Left hindlimb (tissue), 1 donor: ENCODE measurements at regions not wholly inside any gene's neighbourhood (a gene's known extent, or its start where the extent isn't known, plus 50 kb on each side); places are given as distances from the start of the nearest gene placed in this dataset.

Experiments
- DNase-seq: peaks from one replicate; pipeline ENCODE4 v3.0.0-alpha.2; 2018

GRCh38 chr2:8196316-8196715 is 485.5 kb upstream of the ID2 start:
- no peak for DNase-seq

GRCh38 chr2:8197101-8197500 is 484.8 kb upstream of the ID2 start:
- no peak for DNase-seq

- no peak for DNase-seq
Measured at GRCh38 chr2:8197825-8198224, 484.0 kb upstream of the ID2 start.

DNA sequence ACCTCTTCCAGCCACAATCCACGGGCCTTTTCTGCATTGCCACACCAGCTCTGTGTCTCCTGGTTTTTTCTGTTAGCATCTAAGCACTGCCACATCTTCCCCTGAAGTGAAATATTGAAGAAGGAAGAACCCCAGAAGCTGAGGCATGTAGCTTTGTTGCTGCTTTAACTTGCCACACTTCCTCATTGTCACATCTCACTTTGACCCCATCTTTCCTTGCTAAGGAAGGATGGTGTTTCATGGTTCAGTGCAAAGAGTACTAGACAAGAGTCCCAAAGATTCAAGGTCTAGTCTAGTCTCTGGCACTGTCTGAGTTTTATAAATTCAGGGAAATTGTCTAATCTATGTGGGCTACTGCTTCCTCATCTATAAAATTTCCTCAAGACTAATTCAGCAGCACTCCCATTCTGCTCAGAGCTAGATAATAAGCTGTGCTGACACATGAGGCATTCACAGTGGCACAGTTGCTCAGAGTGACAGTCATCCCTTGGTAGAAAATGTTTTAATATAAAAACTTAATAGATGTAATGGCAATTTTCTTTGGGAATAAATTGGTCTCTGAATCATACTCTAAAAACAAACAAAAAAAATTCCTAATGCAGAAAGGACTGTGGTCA is 483.0 kb upstream of the ID2 start:
- DNase-seq, result no peak

GRCh38 chr2:8202132-8202531 is 479.7 kb upstream of the ID2 start:
- DNase-seq, result no peak

- DNase-seq, result no peak
Measured at GRCh38 chr2:8203364-8203763, 478.5 kb upstream of the ID2 start.

- no peak for DNase-seq
Measured at GRCh38 chr2:8204711-8205110, 477.1 kb upstream of the ID2 start.

DNA sequence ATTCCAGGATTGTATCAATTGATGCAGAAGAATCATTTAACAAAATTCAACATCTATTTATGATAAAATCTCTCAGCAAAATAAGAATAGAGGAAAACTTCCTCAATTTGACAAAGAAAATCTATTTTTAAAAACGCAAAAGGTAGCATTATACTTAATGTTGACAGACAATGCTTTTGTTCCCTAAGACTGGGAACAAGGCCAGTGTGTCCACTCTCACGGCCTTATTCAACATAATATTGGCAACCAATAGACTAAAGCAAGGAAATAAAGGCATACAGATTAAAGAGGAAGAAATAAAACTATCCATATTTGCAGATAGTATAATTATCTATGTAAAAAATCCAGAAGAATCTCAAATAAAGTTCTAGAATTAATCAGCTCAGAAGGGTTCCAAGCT is 472.4 kb upstream of the ID2 start:
- no peak for DNase-seq

DNA sequence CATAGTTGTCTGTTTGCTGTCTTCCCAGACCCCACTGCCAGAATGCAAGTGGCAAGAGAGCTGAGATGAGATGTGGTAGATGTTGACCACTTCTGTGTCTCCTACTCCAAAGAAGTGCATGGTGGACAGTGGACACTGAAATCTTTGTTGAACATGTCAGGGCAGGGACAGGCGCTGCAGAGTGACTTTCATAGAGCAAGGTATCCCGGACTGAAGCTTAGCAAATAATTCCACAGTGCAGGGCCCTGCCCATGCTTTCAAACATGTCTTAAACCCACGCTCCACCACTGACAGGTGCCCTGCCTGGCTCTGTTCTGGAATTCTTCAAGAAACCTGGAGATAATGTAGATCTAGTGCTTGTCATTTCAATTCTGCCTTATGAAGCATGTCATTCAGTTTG is 470.5 kb upstream of the ID2 start:
- no peak for DNase-seq

- no peak for DNase-seq
Measured at GRCh38 chr2:8212239-8212638, 469.6 kb upstream of the ID2 start.

- DNase-seq, result no peak
Measured at GRCh38 chr2:8214036-8214615, 467.7 kb upstream of the ID2 start.

GRCh38 chr2:8215159-8215863 is 466.5 kb upstream of the ID2 start:
- no peak for DNase-seq

- no peak for DNase-seq
Measured at GRCh38 chr2:8215982-8216381, 465.9 kb upstream of the ID2 start.

- DNase-seq, result no peak
Measured at GRCh38 chr2:8216397-8216796, 465.5 kb upstream of the ID2 start.

DNA sequence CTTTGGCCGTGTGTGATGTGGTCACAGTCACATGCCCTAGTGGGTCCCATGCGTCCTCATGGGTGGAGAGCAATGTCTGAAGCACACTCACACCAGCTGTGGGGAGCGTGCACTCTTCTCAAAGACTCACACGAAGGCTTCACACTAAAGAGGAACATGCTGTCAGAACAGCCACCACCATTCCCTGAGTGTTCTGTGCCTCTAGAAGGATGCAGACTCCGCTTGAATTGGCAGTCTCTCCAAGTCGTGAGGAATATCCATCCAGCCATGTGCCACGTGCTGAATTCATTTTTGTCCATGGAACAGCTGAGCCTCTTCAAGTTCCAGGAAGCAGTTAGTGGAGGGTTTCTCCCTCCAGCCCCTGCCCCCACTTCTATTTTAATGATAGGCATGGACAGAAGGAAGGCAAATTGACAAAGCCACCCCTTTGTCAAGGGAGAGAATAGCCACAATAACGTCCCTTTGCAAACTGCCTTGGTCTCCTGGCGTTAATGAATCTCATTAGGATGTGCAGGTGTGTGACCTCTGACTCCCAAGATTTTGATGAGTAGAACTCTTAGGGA is 464.3 kb upstream of the ID2 start:
- no peak for DNase-seq

DNA sequence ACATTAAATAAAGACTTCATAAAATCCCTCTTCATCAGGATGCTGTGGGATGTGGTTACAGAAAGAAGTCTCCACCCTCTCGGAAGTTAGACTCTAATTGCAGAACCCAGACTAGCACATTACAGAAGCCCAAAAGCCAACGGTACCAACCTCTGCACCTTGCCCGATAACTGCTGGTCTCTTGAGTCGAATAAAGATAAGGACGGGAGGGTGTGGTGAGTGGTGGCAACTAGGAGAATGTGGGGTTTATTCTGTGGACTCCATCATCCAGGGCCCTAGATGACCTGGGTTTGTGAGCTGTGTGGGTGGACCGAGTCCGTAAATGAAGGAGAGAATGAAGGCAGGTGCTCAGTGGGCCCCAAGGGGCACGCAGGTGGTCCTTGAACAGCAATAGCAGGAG is 462.8 kb upstream of the ID2 start:
- DNase-seq, result no peak

DNA sequence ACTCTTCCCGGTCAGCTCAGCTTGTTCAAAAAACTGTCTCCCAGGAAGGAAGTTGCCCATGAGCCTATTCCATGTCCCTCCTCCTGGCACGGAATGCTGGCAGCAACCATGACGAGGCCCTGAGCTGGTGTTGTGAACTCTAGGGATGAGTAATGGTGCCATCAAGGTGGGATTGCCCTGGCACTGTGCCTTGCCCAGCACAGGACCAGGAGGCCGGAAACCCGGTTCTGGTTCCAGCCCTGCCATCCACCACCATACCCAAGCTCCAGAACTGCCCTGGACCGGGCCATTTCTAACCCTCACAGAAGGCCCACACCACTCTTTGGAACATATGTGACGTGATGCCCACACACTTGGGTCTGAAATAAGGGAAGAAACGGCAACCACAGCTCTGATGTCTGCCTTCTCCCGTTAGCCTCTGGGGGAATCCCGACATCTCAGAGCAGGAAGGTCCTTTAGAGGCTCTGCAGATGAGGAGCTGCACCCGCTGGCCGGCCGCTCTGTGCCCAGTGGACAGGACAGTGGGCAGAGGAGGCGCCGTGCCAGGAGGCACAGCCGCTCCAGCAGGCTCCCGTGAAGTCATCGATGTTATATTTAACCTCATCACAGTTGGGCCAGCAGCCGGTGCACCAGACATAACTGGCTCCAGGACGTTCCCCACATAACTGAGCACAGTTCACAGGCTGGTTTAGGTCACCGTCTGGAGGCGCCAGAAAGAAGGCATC is 462.1 kb upstream of the ID2 start:
- no peak for DNase-seq

DNA sequence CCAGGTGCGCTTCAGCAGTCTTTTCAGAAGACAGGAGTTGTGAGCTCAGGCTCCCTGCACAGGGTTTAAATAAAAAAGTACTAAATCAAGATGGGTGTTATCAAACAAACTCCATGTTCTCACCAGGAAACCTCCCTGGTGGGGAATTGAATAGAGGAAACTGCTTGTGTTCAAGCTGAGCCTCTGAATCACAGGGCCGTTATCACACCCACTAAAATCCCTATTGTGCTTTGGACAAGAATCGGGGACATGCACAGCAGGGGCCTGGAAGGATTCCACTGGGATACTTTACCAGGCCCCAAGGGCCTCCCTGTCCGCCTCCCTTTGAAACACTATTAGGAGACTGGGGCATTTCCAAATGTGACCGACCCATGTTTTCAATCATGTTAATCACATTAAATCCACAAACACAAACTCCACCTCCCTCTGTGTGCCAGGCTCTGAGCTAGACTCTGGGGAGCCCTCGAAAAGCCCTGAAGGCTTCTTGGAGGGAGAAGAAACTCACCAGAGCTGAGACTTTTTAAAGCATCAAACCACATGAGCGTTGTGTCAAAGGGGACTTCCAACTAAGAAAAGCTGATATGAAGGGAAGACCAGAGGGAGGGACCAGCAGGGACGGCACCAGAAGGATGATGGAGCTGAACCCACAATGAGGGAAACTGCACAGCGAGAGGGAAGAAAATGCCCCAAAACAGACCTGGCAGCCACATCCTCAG is 458.7 kb upstream of the ID2 start:
- no peak for DNase-seq

DNA sequence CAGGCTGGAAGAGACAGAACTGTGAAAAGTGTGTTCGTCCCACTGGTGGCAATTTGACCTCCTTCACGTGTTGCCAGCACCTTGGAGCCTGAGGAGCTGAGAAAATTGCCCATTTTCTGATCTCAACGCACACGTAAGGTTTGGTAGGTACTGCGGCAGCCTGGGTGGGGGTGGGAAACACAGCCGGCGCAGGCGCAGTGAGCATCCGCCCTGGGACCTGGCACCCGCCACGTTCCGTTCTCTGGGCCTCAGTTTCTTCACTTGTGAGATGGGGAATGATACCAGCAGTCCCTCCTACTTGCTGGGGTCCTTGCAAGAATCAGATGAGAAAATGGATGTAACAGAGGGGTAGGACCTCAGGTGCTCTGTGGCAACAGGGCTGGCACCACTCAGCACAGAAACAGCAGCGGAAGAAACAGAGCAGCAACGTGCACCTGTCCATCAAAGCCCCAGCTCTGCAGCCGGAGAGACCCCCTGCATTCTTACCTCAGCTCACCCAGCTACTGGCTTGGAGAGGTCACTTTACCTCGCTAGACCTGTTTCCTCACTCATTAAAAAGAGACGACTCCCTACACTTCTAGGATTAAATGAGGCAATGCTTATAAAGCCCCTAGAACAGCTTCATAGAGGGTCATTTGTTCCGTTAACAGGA is 458.0 kb upstream of the ID2 start:
- DNase-seq, result no peak

GRCh38 chr2:8224347-8225190 is 457.3 kb upstream of the ID2 start:
- no peak for DNase-seq

DNA sequence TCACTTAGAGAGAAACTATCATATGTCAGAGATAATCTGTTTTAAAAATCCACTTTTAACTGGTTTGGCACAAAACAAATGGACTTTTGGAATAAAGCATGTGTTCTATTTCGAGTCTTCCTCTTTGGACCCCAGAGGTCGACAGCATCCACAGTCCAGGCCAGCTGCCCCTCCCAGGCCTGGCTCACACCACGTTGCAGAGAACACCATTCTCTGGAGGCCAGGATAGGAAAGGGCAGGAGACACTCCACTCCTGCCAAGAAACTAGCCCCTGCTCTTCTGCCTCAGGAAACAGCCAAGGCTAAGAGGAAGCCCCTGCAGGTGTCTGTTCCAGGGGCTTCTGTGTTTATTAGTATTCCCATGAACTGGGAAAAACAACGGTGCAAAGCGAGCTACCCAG is 456.6 kb upstream of the ID2 start:
- no peak for DNase-seq
